Endothelial cell of umbilical vein (primary cell): ENCODE measurements at regions not wholly inside any gene's neighbourhood (a gene's known extent, or its start where the extent isn't known, plus 50 kb on each side); places are given as distances from the start of the nearest gene placed in this dataset.

Experiments
- BruUV-seq: library from RNA; stranded (reverse); fragments of 400-500 nt; replicated peaks from 2 replicates; lab custom pipeline; 2021; lab: Mats Ljungman, UMichigan
- CTCF ChIA-PET: fragments of 300-600, 350-600 bp; sonication (Branson Sonifier 250); formaldehyde crosslinking; loops from one replicate; lab custom pipeline; 2021; ENCODE audit warnings: antibody characterized with exemption, inconsistent platforms; lab: Charles Lee
- POLR2A ChIA-PET: fragments of 300-600, 350-600 bp; sonication (Branson Sonifier 250); formaldehyde crosslinking; loops from one replicate; lab custom pipeline; 2021; ENCODE audit warnings: antibody characterized with exemption, inconsistent platforms; lab: Charles Lee
- DNase-seq: peaks from one replicate; pipeline ENCODE4 v3.0.0-alpha.2; 2011; ENCODE audit warnings: low read depth, low spot score
- FAIRE-seq: peaks from 2 replicates; lab custom pipeline; 2011; peaks lifted over from hg19 to GRCh38; lab: Jason Lieb, UNC
- H2AFZ ChIP-seq: 2 replicates; pipeline ENCODE4 v1.6.0; 2012; ENCODE audit warnings: low read depth, low read length, control low read depth, inconsistent platforms
- H3K27ac ChIP-seq: 2 replicates; pipeline ENCODE4 v1.5.1; 2011; ENCODE audit warnings: low read depth, mild to moderate bottlenecking, control low read depth, low read length, moderate library complexity; ENCODE audit not compliant: insufficient read depth
- H3K27me3 ChIP-seq, 2 experiments: 2 replicates each; pipeline versions ENCODE4 v1.6.0 to v1.6.1; 2011; ENCODE audit warnings: low read length in 2 of 2, mixed read lengths in 1 of 2; ENCODE audit not compliant: control insufficient read depth in 2 of 2, insufficient read depth in 2 of 2
- H3K36me3 ChIP-seq, 2 experiments: 2 replicates in 1 of 2; 3 replicates in 1 of 2; pipeline ENCODE4 v1.5.1; 2011; ENCODE audit warnings: low read length in 2 of 2, mild to moderate bottlenecking in 1 of 2, moderate library complexity in 1 of 2; ENCODE audit not compliant: control insufficient read depth in 2 of 2, insufficient read depth in 2 of 2; ENCODE audit errors: extremely low read depth in 1 of 2
- H3K4me1 ChIP-seq: 3 replicates; pipeline ENCODE4 v1.5.1; 2011; ENCODE audit warnings: mild to moderate bottlenecking, low read length; ENCODE audit not compliant: control insufficient read depth, insufficient read depth; ENCODE audit errors: extremely low read depth
- H3K4me2 ChIP-seq: 2 replicates; pipeline ENCODE4 v1.6.1; 2011; ENCODE audit warnings: low read length, control low read depth, mixed read lengths; ENCODE audit not compliant: insufficient read depth
- H3K4me3 ChIP-seq, 3 experiments: fragments of 200-600 bp in 1 of 3; sonication (generic), shearing (Covaris generic) in 1 of 3; replicated peaks in 1 of 3; 2 replicates each; pipeline ENCODE4 v1.5.1; 2011 to 2016; ENCODE audit warnings: control low read depth in 3 of 3, low read length in 3 of 3, mild to moderate bottlenecking in 2 of 3, inconsistent platforms in 1 of 3, low read depth in 1 of 3, moderate library complexity in 1 of 3; ENCODE audit not compliant: insufficient read depth in 1 of 3
- H3K79me2 ChIP-seq: 2 replicates; pipeline ENCODE4 v1.6.0; 2012; ENCODE audit warnings: low read length, inconsistent platforms; ENCODE audit not compliant: control insufficient read depth, insufficient read depth
- H3K9ac ChIP-seq: replicated peaks from 2 replicates; pipeline ENCODE3; 2011; ENCODE audit warnings: low read length, control low read depth; ENCODE audit not compliant: insufficient read depth; ENCODE audit errors: extremely low read depth
- H3K9me1 ChIP-seq: replicated peaks from 3 replicates; pipeline ENCODE4 v1.6.0; 2011; ENCODE audit warnings: mild to moderate bottlenecking, low read length; ENCODE audit not compliant: control insufficient read depth, insufficient read depth; ENCODE audit errors: extremely low read depth
- H3K9me3 ChIP-seq: replicated peaks from 2 replicates; pipeline ENCODE4 v1.5.1; 2012; ENCODE audit warnings: low read length, inconsistent platforms; ENCODE audit not compliant: control insufficient read depth, insufficient read depth
- H4K20me1 ChIP-seq: replicated peaks from 2 replicates; pipeline ENCODE3; 2011; ENCODE audit warnings: mild to moderate bottlenecking, low read length; ENCODE audit not compliant: control insufficient read depth, insufficient read depth; ENCODE audit errors: extremely low read depth
- EZH2 ChIP-seq: IDR thresholded peaks from 2 replicates; pipeline ENCODE4 v1.6.1; 2012; ENCODE audit warnings: borderline replicate concordance, low read depth, mild to moderate bottlenecking, moderate library complexity, low read length, inconsistent platforms; ENCODE audit not compliant: severe bottlenecking
- FOS ChIP-seq: IDR thresholded peaks from 2 replicates; pipeline ENCODE4 v1.6.1; 2011; ENCODE audit warnings: mild to moderate bottlenecking, low read length, moderate library complexity, borderline replicate concordance; ENCODE audit not compliant: insufficient read depth
- GATA2 ChIP-seq: IDR thresholded peaks from 2 replicates; pipeline ENCODE4 v1.7.0; 2011; ENCODE audit warnings: low read depth, mild to moderate bottlenecking, moderate library complexity, mixed read lengths, low read length; ENCODE audit not compliant: insufficient read length, insufficient read depth
- JUN ChIP-seq: IDR thresholded peaks from 2 replicates; pipeline ENCODE4 v1.6.1; 2011; ENCODE audit warnings: borderline replicate concordance, low read depth; ENCODE audit not compliant: insufficient read length, insufficient read depth
- MYC ChIP-seq: IDR thresholded peaks from one replicate; pipeline ENCODE4 v1.6.1; 2011; ENCODE audit warnings: mild to moderate bottlenecking, low read depth, low read length
- POLR2A ChIP-seq: IDR thresholded peaks from 2 replicates; pipeline ENCODE4 v1.6.1; 2012; ENCODE audit warnings: low read depth, mild to moderate bottlenecking, control low read depth, low read length
- POLR2AphosphoS5 ChIP-seq: IDR thresholded peaks from 2 replicates; pipeline ENCODE4 v1.6.1; 2012; ENCODE audit warnings: low read depth, mild to moderate bottlenecking, control low read depth, low read length, moderate library complexity; ENCODE audit not compliant: insufficient read depth
- dilution Hi-C: fragments of 300-500 bp; cut with MboI; formaldehyde crosslinking; loops from one replicate; pipeline ENCODE4 v1.15.0; 2019; ENCODE audit warnings: low sequenced_read_pairs; ENCODE audit not compliant: extremely low pct_ligation_motif_present
- intact Hi-C: fragments of 100-400 bp; cut with micrococcal nuclease; formaldehyde crosslinking; loops from one replicate; pipeline ENCODE4 v1.10.0; 2022
- TF ChIP-seq, protein P1 (sequence below), 2 donors: IDR thresholded peaks; 1 replicate in 1 of 2; 2 replicates in 1 of 2; pipeline ENCODE4 v1.5.1; 2011; ENCODE audit warnings: low read length in 2 of 2, mild to moderate bottlenecking in 2 of 2, moderate library complexity in 2 of 2, control low read depth in 1 of 2, inconsistent platforms in 1 of 2, low read depth in 1 of 2; ENCODE audit not compliant: insufficient read depth in 1 of 2; ENCODE audit errors: extremely low read depth in 1 of 2
- TF ChIP-seq, protein P2 (sequence below): IDR thresholded peaks from 2 replicates; pipeline ENCODE4 v1.6.1; 2011; ENCODE audit not compliant: insufficient read depth, insufficient read length

DNA sequence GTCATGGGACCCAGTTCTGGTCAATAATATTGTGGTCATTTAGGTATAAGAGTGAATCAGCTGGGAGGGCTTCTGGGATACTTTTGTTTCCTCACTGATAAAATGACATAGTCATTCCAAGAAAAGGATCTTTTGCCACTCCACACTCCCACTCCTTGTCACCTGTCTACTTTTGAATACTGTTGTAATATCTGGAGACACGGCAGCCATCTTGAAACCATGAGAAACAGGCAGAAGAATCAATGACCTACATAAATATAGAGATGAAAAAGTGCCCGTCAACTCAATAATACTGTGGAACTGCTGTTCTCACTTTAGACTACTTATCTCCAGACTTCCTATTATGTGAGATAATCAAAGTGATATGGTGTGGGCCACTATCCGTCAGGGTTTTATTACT, 154.2 kb downstream of the CCDC34 start:
- intact Hi-C loops: no loop called here
- Histone ChIP-seq H3K9me1 (no peaks in the 10 kb centered on the region), H3K4me1 (peaks cover 12% of the 10 kb centered on the region), H3K4me3 (no peak overlapping the region), H3K27ac (no peak overlapping the region), H3K4me2 (no peak overlapping the region), H3K27me3 (peaks cover 62 to 70% of the 10 kb centered on the region in 2 experiments), H3K79me2 (no peaks in the 10 kb centered on the region), H4K20me1 (no peaks in the 10 kb centered on the region), H2AFZ (no peak overlapping the region), H3K9ac (no peak overlapping the region), H3K9me3 (no peaks in the 10 kb centered on the region), H3K36me3 (no peaks in the 10 kb centered on the region)
- DNase-seq: no peak
- CTCF ChIA-PET: interaction anchor here (0.6 to 13.5 kb wide), 6 partner anchors 9 to 278 kb away, joined by 3 to 183 read pairs (median 6); partner anchors contain the start of gene LGR4
- FAIRE-seq: no peak
- BruUV-seq: no TSS peak
- POLR2A ChIA-PET: no interaction called here
- dilution Hi-C loops: no loop called here
- TF ChIP-seq GATA2 (no peak), MYC (no peak), EZH2 (no peak), JUN (no peak), POLR2A (no peak), FOS (no peak), POLR2AphosphoS5 (no peak)
- TF ChIP-seq, protein P1, sequence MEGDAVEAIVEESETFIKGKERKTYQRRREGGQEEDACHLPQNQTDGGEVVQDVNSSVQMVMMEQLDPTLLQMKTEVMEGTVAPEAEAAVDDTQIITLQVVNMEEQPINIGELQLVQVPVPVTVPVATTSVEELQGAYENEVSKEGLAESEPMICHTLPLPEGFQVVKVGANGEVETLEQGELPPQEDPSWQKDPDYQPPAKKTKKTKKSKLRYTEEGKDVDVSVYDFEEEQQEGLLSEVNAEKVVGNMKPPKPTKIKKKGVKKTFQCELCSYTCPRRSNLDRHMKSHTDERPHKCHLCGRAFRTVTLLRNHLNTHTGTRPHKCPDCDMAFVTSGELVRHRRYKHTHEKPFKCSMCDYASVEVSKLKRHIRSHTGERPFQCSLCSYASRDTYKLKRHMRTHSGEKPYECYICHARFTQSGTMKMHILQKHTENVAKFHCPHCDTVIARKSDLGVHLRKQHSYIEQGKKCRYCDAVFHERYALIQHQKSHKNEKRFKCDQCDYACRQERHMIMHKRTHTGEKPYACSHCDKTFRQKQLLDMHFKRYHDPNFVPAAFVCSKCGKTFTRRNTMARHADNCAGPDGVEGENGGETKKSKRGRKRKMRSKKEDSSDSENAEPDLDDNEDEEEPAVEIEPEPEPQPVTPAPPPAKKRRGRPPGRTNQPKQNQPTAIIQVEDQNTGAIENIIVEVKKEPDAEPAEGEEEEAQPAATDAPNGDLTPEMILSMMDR (IDR thresholded peaks at IDR 0.05; ENCODE audit: extremely low read depth in 1 of 2, insufficient read depth in 1 of 2, low read depth in 1 of 2, low read length in 2 of 2): no peak
- TF ChIP-seq, protein P2, sequence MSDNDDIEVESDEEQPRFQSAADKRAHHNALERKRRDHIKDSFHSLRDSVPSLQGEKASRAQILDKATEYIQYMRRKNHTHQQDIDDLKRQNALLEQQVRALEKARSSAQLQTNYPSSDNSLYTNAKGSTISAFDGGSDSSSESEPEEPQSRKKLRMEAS: no peak
